ENCODE measurements at regions not wholly inside any gene's neighbourhood (a gene's known extent, or its start where the extent isn't known, plus 50 kb on each side); places are given as distances from the start of the nearest gene placed in this dataset.

GRCh38 chr11:104620991-104621390 lies 277.3 kb downstream of the CASP12 start:
- TF ChIP-seq POLR2A (IDR thresholded peaks at IDR 0.05) (no peak), EP300 (IDR thresholded peaks at IDR 0.05) (no peak), CTCF (IDR thresholded peaks at IDR 0.05) (no peak)
